Vagina (tissue), 2 donors: ENCODE measurements at regions not wholly inside any gene's neighbourhood (a gene's known extent, or its start where the extent isn't known, plus 50 kb on each side); places are given as distances from the start of the nearest gene placed in this dataset.

Experiments used
- POLR2A ChIP-seq, 2 donors: fragments of 450-650 bp; IDR thresholded peaks; one replicate each; pipeline ENCODE4 v1.6.1; 2017; ENCODE audit warnings: antibody characterized with exemption in 2 of 2, mild to moderate bottlenecking in 2 of 2, moderate library complexity in 2 of 2
- POLR2AphosphoS5 ChIP-seq, 2 donors: sonication (generic); formaldehyde crosslinking; IDR thresholded peaks; one replicate each; pipeline ENCODE4 v1.9.0; 2017; ENCODE audit warnings: antibody characterized with exemption in 2 of 2, mild to moderate bottlenecking in 2 of 2, low read depth in 1 of 2; ENCODE audit not compliant: insufficient read depth in 1 of 2
- TF ChIP-seq, protein P1 (sequence below), 3 experiments: fragments of 450-650 bp in 2 of 3; fragments of 200-600 bp in 1 of 3; sonication (generic) in 1 of 3; IDR thresholded peaks; one replicate each; pipeline ENCODE4 v1.5.1; 2017 to 2019; ENCODE audit warnings: antibody characterized with exemption in 3 of 3, mild to moderate bottlenecking in 2 of 3, moderate library complexity in 2 of 3

GRCh38 chr4:173990869-173991210 is 292.6 kb downstream of the FBXO8 start:
- TF ChIP-seq POLR2AphosphoS5 (IDR thresholded peaks at IDR 0.05; ENCODE audit: insufficient read depth in 1 of 2, low read depth in 1 of 2) (no peak), POLR2A (IDR thresholded peaks at IDR 0.05) (no peak)
- TF ChIP-seq, protein P1, sequence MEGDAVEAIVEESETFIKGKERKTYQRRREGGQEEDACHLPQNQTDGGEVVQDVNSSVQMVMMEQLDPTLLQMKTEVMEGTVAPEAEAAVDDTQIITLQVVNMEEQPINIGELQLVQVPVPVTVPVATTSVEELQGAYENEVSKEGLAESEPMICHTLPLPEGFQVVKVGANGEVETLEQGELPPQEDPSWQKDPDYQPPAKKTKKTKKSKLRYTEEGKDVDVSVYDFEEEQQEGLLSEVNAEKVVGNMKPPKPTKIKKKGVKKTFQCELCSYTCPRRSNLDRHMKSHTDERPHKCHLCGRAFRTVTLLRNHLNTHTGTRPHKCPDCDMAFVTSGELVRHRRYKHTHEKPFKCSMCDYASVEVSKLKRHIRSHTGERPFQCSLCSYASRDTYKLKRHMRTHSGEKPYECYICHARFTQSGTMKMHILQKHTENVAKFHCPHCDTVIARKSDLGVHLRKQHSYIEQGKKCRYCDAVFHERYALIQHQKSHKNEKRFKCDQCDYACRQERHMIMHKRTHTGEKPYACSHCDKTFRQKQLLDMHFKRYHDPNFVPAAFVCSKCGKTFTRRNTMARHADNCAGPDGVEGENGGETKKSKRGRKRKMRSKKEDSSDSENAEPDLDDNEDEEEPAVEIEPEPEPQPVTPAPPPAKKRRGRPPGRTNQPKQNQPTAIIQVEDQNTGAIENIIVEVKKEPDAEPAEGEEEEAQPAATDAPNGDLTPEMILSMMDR (IDR thresholded peaks at IDR 0.05) = no peak
